Glomerular endothelial cell (primary cell): ENCODE measurements at regions not wholly inside any gene's neighbourhood (a gene's known extent, or its start where the extent isn't known, plus 50 kb on each side); places are given as distances from the start of the nearest gene placed in this dataset.

ENCODE experiments used
- DNase-seq: peaks from one replicate; pipeline ENCODE4 v3.0.0-alpha.2; 2011; ENCODE audit warnings: low read depth, low spot score; ENCODE audit errors: extremely low read depth

DNA sequence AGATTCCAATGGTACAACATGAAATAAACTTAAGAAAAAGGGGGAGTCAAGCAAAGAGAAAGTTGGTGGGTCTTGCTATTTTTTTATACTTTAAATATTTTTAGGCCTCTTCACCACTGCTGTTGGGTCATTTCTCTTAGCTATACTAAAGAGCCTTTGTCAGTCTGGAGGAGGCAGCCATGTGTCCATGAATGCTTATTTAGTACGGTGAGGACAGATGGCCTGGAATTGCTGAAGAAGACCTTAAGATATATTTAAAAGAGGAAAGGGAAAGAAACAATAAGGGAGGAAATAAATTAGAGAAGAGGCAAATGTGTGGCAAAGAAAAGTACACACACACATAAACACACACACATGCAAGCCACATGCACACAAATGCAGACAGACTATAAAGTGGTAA is 560.5 kb upstream of the MEF2C start:
- DNase-seq: no peak

DNA sequence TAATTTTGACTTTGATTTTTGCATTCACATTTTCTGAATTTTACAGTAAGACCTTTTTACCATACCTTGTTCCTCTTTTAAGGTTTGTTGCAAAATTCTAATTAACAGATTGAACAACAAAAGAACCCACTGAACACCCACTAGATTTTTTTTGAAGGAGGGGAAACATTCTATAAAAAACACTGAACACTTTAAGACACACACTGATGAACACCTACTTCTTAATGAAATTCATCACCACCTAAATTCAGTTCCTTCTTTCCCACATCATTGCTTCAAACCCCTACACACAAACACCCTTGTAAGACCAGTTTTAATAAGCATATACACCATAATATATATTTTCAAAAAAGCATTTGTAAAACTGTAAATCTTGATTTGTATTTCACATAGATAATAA is 559.0 kb upstream of the MEF2C start:
- no peak for DNase-seq

DNA sequence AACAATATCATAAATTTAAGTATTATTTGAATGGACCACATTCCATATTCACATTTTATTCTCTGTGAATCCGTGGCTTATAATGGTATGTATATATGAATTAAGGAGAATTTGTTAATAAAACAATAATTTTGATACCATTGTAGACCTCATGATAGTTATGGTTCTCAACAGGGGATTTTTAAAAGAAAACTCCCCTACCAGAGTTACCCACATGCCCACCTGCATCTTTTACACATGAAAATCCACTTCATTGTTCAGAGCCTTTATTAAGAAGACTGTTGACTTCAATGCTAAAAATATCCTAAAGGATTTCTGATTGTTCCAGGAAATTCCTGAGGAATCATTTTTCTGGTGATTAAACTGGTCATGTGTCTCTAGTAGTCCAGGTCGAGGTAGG is 557.7 kb upstream of the MEF2C start:
- DNase-seq: no peak

DNA sequence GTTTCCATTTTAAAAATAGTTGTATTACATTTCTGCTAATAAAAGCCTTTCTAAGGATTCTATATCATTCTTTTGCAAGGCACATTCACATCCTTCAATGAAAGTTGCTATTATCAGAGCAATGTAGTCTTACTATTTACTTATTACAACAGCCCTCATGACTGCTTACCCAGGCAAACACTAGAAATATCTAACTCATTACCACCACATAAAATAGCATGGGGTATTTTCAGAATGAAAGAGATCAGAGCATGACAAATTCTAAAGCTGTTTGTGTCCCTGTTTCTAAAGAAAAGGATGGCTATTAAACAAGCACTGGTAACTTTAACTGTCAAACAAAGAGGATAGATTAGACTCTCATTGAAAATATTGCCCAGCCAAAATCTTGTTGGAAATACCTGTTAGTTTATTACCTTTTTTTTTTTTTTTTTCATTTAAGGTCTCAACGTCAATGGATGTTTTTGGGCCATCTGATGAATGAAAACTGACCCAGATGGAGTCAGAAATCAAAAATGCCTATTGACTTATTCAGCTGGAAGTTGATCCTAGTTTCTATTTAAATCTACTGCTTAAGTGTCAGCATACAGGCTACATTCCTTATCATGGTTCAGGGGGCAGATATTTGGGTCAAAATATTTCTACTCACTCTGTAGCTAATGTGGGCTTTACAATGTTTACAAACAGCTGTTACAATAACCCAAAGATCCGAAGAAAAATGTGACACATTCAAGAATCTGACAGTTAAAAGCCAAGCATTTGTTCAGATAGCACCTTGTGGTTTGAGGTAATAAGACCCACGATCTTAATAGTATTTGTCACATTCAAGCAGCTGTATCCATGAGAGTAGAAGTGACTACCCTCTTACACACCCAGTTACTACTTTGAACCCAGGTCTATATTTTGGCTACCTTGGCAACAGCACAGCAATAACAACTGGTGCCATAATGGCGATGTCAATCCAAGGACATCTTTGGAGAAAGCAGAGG is 554.8 kb upstream of the MEF2C start:
- DNase-seq: no peak

DNA sequence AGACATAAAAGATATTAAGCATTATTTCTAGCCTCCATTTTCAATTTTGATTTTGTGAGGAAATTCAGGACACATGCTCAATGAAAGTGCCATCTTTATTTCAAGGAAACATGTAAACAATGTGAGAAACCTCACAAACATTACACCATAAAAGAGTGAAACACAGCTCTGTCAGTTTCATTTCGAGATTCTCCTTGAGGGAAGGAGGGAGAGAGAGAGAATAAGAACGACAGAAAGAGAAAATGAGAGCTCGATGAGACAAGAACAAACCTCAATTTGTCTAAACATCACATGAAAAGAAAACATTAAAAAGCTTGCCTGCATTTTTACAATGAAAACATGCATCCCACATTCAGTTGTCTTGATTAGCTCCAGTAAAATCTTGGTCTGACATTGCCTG is 553.5 kb upstream of the MEF2C start:
- DNase-seq: no peak

DNA sequence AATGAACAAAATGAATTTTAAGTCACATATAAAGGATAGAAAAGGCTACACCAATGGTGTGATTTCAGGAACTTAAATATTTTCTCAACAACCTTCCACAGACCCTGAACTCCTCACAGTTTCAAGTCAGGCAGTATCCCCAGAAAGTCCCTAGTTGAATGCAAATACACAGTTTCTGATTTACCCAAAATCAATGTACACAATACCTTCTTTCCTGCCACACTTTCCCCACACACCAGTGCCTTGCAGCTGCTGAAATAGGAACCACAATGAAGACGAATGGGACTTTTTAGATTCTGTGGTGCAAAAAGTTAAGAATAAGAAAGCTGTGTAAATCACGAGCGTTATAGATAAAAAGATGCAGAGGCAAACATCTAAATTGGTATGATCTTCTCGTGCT is 552.4 kb upstream of the MEF2C start:
- no peak for DNase-seq

DNA sequence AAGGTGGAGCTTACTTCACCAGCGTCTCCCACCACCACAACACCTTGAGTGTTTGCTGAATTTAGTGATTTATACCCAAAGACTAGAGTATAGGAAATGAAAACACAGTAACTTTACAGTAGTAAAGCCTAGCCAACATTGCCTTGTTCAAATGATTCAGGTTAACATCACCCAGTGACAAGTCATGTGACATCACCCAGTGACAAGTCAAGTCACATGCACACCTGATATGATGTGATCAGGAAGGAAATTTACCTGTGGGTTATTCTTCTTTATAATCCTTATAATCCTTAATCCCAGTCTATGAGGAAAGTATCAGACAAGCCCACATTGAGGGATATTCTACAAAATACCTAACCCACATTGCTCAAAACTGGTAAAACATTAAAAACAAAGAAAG is 545.6 kb upstream of the MEF2C start:
- DNase-seq: no peak

DNA sequence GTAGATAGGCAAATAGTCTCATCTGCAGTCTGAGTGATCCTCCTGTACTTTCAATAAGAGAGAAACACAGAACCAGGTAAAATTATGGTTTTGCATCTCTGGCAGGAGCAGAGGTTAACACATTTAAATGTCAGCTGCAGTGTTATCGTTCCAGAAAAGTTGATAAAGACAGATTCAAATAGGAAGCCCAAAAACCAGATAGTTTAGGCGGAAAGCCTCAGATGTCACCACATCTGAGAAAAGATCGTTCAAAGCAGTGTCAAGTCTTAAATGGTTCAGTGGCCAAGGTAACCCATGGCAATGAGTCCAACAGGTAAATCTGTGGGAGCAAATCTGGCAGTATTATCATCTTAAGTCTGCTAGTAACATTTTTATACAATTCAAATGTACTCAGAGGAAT is 542.1 kb upstream of the MEF2C start:
- no peak for DNase-seq

DNA sequence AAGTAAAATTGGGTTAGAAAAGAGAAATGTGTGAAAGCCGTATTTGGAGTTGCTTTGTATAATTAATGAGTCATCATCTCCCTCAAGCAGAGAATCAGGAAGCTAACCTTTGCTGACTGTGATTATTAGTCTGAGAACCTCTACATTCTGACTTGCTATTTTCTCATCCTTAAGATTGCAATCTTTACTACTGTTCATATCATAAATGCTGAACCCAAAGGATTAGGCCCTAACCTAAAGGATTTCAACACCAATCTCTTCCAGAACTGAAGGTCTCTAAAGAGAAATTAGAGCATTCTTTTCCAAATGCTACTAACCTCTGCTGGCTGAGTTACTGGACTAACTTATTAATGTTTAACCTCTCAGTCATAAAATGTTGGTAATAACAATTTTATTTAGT is 538.1 kb upstream of the MEF2C start:
- DNase-seq: no peak

DNA sequence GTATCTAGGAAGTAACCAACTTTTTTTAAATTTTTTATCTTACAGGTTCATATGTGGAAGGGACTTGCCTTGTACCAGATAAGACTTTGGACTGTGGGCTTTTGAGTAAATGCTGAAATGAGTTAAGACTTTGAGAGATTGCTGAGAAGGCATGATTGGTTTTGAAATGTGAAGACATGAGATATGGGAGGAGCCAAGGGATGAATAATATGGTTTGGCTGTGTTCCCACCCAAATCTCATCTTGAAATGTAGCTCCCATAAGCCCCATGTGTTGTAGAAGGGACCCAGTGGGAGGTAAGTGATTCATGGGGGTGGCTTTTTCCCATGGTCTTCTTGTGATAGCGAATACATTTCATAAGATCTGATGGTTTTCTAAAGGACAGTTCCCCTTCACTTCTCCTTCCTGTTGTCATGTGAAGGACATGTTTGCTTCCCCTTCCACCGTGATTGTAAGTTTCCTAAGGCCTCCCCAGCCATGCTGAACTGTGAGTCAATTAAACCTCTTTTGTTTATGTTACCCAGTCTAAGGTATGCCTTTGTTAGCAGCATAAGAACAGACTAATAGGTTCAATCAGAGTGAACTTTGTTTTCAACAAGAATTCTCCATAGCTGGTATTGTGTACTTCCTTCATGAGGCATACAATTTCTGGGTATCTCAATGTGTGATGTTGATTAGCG is 535.6 kb upstream of the MEF2C start:
- no peak for DNase-seq

DNA sequence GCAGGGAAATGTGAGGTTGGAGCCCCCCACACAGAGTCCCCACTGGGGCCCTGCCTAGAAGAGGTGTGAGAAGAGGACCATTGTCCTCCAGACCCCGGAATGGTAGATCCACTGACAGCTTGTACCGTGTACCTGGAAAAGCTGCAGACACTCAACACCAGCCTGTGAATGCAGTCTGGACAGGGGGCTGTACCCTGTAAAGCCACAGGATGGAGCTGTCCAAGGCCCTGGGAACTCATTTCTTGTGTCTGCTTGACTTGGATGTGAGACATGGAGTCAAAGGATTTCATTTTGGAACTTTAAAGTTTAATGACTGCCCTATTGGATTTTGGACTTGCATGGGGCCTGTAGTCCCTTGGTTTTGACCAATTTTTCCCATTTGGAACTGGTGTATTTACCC is 535.0 kb upstream of the MEF2C start:
- no peak for DNase-seq

DNA sequence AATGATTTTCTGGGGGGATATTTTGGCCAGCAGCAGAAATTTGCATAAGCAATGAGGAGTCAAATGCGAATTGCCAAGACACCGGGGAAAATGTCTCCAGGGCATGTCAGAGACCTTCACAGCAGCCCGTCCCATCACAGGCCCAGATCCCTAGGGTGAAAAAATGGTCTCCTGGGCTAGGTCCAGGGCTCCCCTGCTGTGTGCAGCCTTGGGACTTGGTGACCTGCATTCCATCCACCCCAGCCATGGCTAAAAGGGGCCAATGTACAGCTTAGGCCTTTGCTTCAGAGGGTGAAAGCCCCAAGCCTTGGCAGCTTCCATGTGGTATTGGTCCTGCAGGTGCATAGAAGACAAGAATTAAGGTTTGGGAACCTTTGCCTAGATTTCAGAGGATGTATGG is 534.5 kb upstream of the MEF2C start:
- no peak for DNase-seq

DNA sequence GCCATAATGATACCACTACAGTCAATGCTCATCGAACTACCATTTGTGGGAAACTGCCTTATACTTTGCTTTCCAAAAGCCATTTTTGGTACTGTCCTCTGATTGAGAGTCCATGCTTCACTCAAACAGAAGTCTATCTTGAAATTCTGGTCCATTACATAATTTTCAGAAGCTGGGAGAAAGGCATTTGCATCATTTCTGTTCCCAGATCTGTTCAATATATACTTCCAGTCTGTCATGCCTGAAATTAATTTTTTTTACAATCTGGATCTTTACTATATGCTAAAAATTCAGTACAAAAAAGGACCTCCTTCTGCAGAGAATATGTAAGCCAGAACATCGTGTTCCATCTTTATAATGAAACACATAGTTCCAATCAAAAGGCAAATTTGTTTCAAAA is 528.9 kb upstream of the MEF2C start:
- no peak for DNase-seq

DNA sequence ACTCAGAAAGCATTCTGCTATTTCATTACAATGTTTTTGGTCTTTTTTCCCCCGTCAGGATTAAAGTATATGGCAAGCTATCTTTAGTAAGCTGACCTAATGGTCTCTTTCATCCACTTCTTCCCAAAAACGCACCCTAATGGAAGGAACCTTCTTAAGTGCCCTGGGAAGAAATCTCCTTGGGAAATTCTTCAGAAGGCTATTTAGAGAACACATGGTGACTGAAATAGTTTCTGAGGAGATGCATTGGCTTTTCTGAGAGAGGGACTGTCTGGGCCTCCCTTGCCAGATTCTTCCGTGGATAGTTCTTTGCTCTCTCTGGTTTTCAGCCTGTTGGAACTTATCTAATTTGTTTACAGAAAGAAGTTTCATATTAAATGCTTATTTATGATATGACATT is 524.1 kb upstream of the MEF2C start:
- DNase-seq: no peak

DNA sequence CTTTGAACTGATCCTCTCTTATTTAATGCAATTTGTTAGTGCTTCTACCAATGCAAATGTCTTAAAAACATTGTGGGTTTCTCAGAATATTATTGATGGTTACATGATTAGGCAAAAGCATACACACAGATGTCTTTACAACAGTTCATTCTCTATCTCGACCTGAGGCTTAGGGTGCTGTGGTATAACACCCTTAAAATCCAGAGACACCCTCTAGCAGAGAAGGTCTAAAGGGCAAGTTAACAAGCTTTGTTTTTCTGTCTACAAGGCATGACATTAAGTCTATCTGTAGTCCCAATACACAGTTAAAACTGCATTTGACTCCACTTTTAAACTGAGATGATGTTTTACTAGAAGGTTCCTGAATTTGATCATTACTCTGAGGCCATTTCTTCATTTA is 518.7 kb upstream of the MEF2C start:
- DNase-seq: no peak

DNA sequence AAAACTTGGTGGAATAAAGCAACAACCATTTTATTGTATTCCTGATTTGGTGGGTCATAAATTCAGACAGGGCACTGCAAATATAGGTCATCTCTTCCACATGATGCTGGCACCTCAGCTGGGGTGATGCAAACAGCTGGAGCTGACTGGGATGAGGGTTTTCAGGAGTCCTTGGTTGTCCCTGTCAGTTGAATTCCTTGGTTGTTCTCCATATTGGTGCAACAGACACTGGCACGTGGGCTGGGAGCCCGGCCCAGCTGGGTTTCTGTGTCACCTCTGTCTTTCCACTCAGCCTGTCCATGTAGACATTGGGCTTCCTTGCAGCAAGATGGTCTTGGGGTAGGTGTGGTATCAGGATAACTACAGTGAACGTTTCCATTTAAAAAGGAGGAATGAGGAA is 518.0 kb upstream of the MEF2C start:
- no peak for DNase-seq

DNA sequence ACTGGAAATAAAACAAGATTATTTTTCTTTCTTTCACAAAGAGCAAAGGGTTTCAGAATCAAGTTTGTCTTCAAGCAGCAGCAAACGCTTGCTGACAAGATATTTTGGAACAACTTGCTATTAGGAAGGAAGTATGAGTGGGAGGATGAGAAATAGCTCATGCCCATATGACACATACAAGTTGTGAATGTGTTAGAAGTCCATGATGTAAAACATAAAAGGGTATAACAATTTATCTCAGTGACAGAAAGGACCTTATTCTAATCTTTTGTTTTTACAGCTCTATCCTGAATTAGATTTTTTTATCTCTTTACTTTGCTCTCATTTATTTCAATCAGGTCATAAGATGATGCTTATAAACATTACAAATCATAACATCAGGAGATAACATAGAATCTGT is 516.6 kb upstream of the MEF2C start:
- DNase-seq: no peak

DNA sequence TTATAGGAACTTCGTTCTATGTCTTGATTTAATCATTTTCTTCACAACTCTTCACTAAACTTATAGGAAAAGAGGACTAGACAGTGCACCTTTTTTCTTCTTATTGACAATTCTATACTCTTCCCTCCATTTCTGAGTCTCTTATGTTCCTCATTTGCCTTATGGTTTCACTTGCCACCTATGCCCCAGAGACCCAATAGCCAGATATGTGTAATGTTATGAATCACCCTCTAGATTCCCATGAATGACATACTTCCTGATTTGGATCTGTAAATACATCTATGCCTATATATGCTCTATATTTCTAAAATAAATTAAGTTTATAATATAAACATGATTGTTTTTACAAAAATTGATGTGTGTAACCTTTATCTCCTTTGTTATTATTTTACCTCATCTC is 514.1 kb upstream of the MEF2C start:
- no peak for DNase-seq

DNA sequence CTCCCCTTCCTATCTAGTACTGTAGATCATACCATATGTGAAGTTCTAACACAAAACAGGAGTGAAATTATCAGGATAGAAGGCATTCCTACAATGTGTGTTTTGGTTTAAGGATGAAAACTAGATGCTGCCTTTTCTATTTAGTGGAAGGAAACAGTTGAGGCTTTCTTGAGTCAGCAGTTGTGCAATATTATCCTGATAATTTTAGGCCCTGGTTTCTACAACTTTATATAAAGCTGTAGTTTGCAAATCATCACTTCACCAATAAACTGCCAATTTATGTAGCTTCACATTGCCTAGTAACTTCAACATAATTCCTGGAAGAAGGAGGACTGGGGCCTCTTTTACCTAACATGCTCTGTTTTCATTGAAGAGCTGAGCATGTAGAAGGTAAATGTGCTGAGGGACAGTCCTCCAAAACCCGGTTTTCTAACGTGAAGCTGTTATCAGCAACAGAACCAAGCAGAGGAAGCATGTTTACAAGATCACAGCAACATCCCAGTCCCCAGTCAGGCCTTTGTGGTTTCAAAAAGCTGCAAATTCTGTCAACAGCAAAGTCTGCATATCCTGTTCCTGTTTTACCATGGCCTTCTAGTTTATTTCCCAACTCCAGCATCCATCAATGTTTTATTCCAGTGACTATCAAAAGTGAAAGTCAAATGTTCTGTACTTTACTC is 513.4 kb upstream of the MEF2C start:
- no peak for DNase-seq

DNA sequence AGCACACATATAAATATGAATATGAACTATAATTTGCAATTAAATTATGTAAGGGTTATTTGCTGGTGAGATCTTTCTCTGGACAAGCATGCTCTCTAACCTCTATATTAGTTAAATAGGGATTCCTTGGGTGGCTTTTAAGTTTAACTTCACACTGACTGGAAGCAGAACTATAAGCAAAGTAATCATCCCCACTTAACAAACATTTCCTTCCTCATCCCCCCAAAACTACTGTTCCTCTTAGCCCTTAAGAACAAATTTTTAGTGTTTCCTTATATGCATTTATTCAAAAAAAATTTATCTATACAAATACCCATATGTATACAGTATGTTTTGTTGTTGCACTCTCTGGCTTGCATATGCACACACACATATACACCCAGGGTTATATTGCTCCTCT is 512.1 kb upstream of the MEF2C start:
- DNase-seq: no peak

DNA sequence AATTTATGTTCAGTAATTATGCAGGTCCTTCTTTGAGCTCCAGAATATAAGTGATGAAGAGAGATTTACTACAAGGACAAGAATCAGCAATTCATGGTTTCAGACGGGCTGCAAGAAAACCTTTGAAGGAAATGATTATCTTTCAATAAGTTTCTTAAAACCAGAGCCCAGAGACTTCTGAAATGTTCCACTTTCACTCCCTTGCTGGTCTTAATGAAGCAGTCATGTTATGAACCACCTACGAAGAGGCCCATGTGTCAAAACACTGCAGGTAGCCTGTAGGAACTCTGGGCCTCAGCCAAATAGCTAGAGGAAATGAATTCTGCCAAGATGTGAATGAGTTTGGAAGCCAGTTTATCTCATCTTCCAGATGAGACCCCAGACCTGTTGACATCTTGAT is 505.9 kb upstream of the MEF2C start:
- no peak for DNase-seq

DNA sequence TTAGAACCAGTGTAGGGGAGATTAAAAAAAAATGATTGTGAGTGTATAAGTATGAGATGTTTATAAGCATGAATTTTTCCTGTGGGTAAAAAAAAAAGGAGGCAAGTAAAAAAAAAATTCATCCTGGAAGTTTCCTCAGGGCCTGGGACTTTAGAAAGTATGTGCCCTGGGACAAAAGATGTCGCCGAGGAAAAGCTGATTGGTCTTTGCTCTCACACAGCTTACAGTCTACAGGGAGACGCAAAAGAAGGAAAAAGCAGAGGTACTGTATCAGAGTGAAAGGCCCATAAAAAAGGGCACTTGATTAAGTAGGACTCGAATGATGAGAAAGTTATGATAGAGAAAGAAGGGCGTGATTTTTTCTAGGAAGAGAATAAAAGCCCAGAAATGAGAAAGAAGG is 501.4 kb upstream of the MEF2C start:
- no peak for DNase-seq
